ENCODE measurements at regions not wholly inside any gene's neighbourhood (a gene's known extent, or its start where the extent isn't known, plus 50 kb on each side); places are given as distances from the start of the nearest gene placed in this dataset.

GRCh38 chr9:120066315-120066714 is 513.7 kb downstream of the CDK5RAP2 start:
- no peak for TF ChIP-seq CTCF (IDR thresholded peaks at IDR 0.05; ENCODE audit: extremely low read depth in 1 of 2, insufficient read depth in 1 of 2, low read depth in 1 of 2, low read length in 2 of 2)
- TF ChIP-seq POLR2AphosphoS5 (IDR thresholded peaks at IDR 0.05; ENCODE audit: insufficient read depth, low read depth, low read length): no peak
- TF ChIP-seq EZH2 (IDR thresholded peaks at IDR 0.05; ENCODE audit: borderline replicate concordance, low read depth, low read length, severe bottlenecking): no peak
- no peak for TF ChIP-seq MYC (IDR thresholded peaks at IDR 0.05; ENCODE audit: low read depth, low read length)
- TF ChIP-seq MAX (IDR thresholded peaks at IDR 0.05; ENCODE audit: insufficient read depth, insufficient read length): no peak
- no peak for TF ChIP-seq POLR2A (IDR thresholded peaks at IDR 0.05; ENCODE audit: low read depth, low read length)
- no peak for TF ChIP-seq JUN (IDR thresholded peaks at IDR 0.05; ENCODE audit: borderline replicate concordance, insufficient read depth, insufficient read length, low read depth)

Data from endothelial cell of umbilical vein (primary cell).